ENCODE measurements at regions not wholly inside any gene's neighbourhood (a gene's known extent, or its start where the extent isn't known, plus 50 kb on each side); places are given as distances from the start of the nearest gene placed in this dataset.

DNA sequence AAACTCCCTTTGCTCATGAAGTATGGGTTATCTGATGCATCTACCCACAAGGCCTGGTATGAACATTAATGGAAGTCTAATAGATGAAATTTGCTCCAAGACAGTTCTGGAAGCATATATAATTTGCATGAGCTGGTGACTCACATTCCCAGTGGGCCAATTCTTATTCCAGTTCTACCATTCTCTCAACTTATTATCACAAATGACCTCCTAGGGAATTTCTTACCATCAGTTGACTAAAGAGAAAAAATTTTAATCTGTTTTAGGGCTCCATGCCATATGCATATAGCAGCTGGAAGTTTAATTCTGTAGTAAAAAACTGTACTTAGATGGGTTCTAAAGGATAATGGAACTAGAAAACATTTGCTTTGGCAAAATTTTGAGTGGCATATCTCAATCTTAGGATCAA lies 165.2 kb upstream of the COL3A1 start:
- Histone ChIP-seq H3K9me3 (no peaks in the 10 kb centered on the region), H3K4me2 (no peak overlapping the region), H3K36me3 (replicated peaks in 1 of 2; ENCODE audit: control insufficient read depth in 1 of 2, insufficient read depth in 2 of 2, low read length in 1 of 2) (no peaks in the 10 kb centered on the region), H3K79me2 (ENCODE audit: insufficient read depth) (no peaks in the 10 kb centered on the region), H3K9ac (no peak overlapping the region), H3F3A (replicated peaks; ENCODE audit: insufficient read depth) (peaks cover 44% of the 10 kb centered on the region), H3K27ac (ENCODE audit: low read depth in 2 of 2, low read length in 1 of 2) (peak overlapping the region in 1 of 2 experiments; percentile 79; a peak in 3 of 4 replicates), H3K4me3 (ENCODE audit: low read depth in 2 of 2, low read length in 1 of 2) (no peak overlapping the region), H2AFZ (ENCODE audit: low read depth) (0 out of 2 replicates have a peak overlapping the region, but pooled peaks have one; percentile 25), H3K9me2 (no peaks in the 10 kb centered on the region), H4K20me1 (ENCODE audit: insufficient read depth) (no peaks in the 10 kb centered on the region), H3K27me3 (ENCODE audit: insufficient read depth) (no peaks in the 10 kb centered on the region), H3K4me1 (ENCODE audit: control insufficient read depth in 1 of 2, insufficient read depth in 2 of 2, low read depth in 1 of 2, low read length in 1 of 2) (peaks cover 0 to 30% of the 10 kb centered on the region in 2 experiments; a peak in 2 of 4 replicates)
- CTCF ChIA-PET: no interaction called here
- POLR2A ChIA-PET: no interaction called here
- no peak for DNase-seq
- TF ChIP-seq, protein P1, sequence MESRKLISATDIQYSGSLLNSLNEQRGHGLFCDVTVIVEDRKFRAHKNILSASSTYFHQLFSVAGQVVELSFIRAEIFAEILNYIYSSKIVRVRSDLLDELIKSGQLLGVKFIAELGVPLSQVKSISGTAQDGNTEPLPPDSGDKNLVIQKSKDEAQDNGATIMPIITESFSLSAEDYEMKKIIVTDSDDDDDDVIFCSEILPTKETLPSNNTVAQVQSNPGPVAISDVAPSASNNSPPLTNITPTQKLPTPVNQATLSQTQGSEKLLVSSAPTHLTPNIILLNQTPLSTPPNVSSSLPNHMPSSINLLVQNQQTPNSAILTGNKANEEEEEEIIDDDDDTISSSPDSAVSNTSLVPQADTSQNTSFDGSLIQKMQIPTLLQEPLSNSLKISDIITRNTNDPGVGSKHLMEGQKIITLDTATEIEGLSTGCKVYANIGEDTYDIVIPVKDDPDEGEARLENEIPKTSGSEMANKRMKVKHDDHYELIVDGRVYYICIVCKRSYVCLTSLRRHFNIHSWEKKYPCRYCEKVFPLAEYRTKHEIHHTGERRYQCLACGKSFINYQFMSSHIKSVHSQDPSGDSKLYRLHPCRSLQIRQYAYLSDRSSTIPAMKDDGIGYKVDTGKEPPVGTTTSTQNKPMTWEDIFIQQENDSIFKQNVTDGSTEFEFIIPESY (IDR thresholded peaks at IDR 0.05; ENCODE audit: borderline replicate concordance, low read depth): no peak
- peak in 1 of 2 experiments; percentile 97; a peak in 2 of 4 replicates for TF ChIP-seq EP300 (IDR thresholded peaks at IDR 0.05; ENCODE audit: borderline replicate concordance in 1 of 2, low read depth in 1 of 2, low read length in 1 of 2)
- TF ChIP-seq, protein P2, sequence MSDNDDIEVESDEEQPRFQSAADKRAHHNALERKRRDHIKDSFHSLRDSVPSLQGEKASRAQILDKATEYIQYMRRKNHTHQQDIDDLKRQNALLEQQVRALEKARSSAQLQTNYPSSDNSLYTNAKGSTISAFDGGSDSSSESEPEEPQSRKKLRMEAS (IDR thresholded peaks at IDR 0.05; ENCODE audit: low read depth): peak; percentile 22; the same call in 1 of the 2 replicates
- no peak for TF ChIP-seq ELF1 (IDR thresholded peaks at IDR 0.05)
- TF ChIP-seq, protein P3, sequence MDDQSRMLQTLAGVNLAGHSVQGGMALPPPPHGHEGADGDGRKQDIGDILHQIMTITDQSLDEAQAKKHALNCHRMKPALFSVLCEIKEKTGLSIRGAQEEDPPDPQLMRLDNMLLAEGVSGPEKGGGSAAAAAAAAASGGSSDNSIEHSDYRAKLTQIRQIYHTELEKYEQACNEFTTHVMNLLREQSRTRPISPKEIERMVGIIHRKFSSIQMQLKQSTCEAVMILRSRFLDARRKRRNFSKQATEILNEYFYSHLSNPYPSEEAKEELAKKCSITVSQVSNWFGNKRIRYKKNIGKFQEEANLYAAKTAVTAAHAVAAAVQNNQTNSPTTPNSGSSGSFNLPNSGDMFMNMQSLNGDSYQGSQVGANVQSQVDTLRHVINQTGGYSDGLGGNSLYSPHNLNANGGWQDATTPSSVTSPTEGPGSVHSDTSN (IDR thresholded peaks at IDR 0.05): peak; percentile 59
- TF ChIP-seq CHD2 (IDR thresholded peaks at IDR 0.05; ENCODE audit: low read length, partially characterized antibody): no peak
- TF ChIP-seq RCOR1 (IDR thresholded peaks at IDR 0.05; ENCODE audit: low read length): no peak
- TF ChIP-seq MEF2A (IDR thresholded peaks at IDR 0.05; ENCODE audit: borderline replicate concordance, low read depth): peak; percentile 31; the same call in 1 of the 2 replicates
- TF ChIP-seq JUND (IDR thresholded peaks at IDR 0.05): peak; percentile 85
- TF ChIP-seq NFIC (IDR thresholded peaks at IDR 0.05; ENCODE audit: borderline replicate concordance): peak; percentile 83
- no peak for TF ChIP-seq SIN3A (IDR thresholded peaks at IDR 0.05; ENCODE audit: borderline replicate concordance, low read depth, low read length)
- TF ChIP-seq MXI1 (IDR thresholded peaks at IDR 0.05; ENCODE audit: low read depth, low read length): no peak
- TF ChIP-seq RXRA (IDR thresholded peaks at IDR 0.05; ENCODE audit: borderline replicate concordance, low read depth): peak; percentile 87; the same call in 1 of the 2 replicates
- TF ChIP-seq, protein P4, sequence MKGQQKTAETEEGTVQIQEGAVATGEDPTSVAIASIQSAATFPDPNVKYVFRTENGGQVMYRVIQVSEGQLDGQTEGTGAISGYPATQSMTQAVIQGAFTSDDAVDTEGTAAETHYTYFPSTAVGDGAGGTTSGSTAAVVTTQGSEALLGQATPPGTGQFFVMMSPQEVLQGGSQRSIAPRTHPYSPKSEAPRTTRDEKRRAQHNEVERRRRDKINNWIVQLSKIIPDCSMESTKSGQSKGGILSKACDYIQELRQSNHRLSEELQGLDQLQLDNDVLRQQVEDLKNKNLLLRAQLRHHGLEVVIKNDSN (IDR thresholded peaks at IDR 0.05; ENCODE audit: borderline replicate concordance, low read depth): no peak
- no peak for TF ChIP-seq TAF1 (IDR thresholded peaks at IDR 0.05; ENCODE audit: borderline replicate concordance, low read depth, low read length)
- TF ChIP-seq TCF12 (IDR thresholded peaks at IDR 0.05): peak; percentile 91
- no peak for TF ChIP-seq RAD21 (IDR thresholded peaks at IDR 0.05; ENCODE audit: low read length)
- TF ChIP-seq GABPA (IDR thresholded peaks at IDR 0.05; ENCODE audit: low read depth): no peak
- no peak for TF ChIP-seq FOXJ3 (CRISPR knock-in tag; IDR thresholded peaks at IDR 0.05)
- TF ChIP-seq GATA2 (CRISPR knock-in tag; IDR thresholded peaks at IDR 0.05): no peak
- peak; percentile 89; the same call in 1 of the 2 replicates for TF ChIP-seq FOXM1 (IDR thresholded peaks at IDR 0.05; ENCODE audit: low read depth)
- TF ChIP-seq EZH2phosphoT487 (IDR thresholded peaks at IDR 0.05; ENCODE audit: borderline replicate concordance, low read depth): no peak
- TF ChIP-seq IRF3 (IDR thresholded peaks at IDR 0.05; ENCODE audit: low read depth, low read length): no peak
- TF ChIP-seq, protein P5, sequence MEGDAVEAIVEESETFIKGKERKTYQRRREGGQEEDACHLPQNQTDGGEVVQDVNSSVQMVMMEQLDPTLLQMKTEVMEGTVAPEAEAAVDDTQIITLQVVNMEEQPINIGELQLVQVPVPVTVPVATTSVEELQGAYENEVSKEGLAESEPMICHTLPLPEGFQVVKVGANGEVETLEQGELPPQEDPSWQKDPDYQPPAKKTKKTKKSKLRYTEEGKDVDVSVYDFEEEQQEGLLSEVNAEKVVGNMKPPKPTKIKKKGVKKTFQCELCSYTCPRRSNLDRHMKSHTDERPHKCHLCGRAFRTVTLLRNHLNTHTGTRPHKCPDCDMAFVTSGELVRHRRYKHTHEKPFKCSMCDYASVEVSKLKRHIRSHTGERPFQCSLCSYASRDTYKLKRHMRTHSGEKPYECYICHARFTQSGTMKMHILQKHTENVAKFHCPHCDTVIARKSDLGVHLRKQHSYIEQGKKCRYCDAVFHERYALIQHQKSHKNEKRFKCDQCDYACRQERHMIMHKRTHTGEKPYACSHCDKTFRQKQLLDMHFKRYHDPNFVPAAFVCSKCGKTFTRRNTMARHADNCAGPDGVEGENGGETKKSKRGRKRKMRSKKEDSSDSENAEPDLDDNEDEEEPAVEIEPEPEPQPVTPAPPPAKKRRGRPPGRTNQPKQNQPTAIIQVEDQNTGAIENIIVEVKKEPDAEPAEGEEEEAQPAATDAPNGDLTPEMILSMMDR (IDR thresholded peaks at IDR 0.05): no peak
- TF ChIP-seq POLR2AphosphoS5 (IDR thresholded peaks at IDR 0.05; ENCODE audit: low read depth, low read length): peak; percentile 57; the same call in 1 of the 2 replicates
- peak; percentile 94 for TF ChIP-seq TEAD4 (IDR thresholded peaks at IDR 0.05; ENCODE audit: borderline replicate concordance, insufficient read depth)
- peak; percentile 84 for TF ChIP-seq FOSL2 (IDR thresholded peaks at IDR 0.05; ENCODE audit: borderline replicate concordance, low read depth)

Measured in SK-N-SH (cell line).